ENCODE measurements at regions not wholly inside any gene's neighbourhood (a gene's known extent, or its start where the extent isn't known, plus 50 kb on each side); places are given as distances from the start of the nearest gene placed in this dataset.

DNA sequence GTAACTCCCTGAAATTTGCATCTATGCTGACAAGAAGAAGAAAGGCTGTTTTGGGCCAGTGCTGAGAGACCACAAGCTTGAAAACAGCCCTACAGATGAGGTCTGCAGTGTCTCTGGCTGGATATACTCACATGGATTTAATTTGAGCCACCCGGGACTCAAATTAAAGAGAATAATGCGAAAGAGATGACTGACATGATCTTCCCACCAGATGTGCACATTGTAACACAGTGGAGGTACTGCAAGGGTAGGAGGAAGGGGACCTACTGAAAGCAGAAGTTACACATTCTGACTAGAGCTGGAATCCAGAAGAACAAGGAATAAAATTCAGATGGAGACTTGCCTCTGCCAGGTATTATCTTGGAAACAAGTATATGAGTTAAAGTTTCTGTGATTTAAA, 728.3 kb upstream of the SGO1 start:
- no peak overlapping the region for H2BK5ac ChIP-seq (ENCODE audit: low read depth, low read length, poor library complexity, severe bottlenecking)
- H3K23ac ChIP-seq (ENCODE audit: low read depth, low read length): no peak overlapping the region
- intact Hi-C loops (cut with micrococcal nuclease): no loop called here
- in situ Hi-C loops (cut with MboI; ENCODE audit: low sequenced_read_pairs): no loop called here
- H4K8ac ChIP-seq (ENCODE audit: low read depth in 2 of 2, low read length in 2 of 2): no peak overlapping the region
- H3K9ac ChIP-seq (ENCODE audit: low read depth, low read length): no peak overlapping the region
- ATAC-seq (ENCODE audit: low read depth) (no peak), DNase-seq (no peak)
- H3K4me1 ChIP-seq (ENCODE audit: control insufficient read depth, insufficient read depth, low read length): no peaks in the 10 kb centered on the region
- no peak overlapping the region for H4K91ac ChIP-seq (ENCODE audit: insufficient read depth, low read depth, low read length)
- no peak overlapping the region for H2AK5ac ChIP-seq (ENCODE audit: low read depth, low read length)
- no CpG with 5 or more reads among the region's 2 CpGs for whole genome bisulfite sequencing, 2 experiments (ENCODE audit: extremely low coverage in 2 of 2, insufficient read length in 1 of 2)
- H3K14ac ChIP-seq (replicated peaks; ENCODE audit: low read depth, low read length): no peak overlapping the region
- H2BK20ac ChIP-seq (ENCODE audit: low read depth, low read length): no peak overlapping the region
- dilution Hi-C loops (cut with HindIII; ENCODE audit: low sequenced_read_pairs, unreplicated experiment): no loop called here
- H2AFZ ChIP-seq (replicated peaks; ENCODE audit: low read length, poor library complexity): no peak overlapping the region
- POLR2A ChIA-PET (ENCODE audit: unreplicated experiment): no interaction called here
- H3K4ac ChIP-seq (ENCODE audit: low read depth, low read length): no peak overlapping the region
- no peaks in the 10 kb centered on the region for H4K20me1 ChIP-seq (ENCODE audit: insufficient read depth, low read length)
- CTCF ChIA-PET: no interaction called here
- BruUV-seq (replicated peaks): no TSS peak
- H3K9me3 ChIP-seq (ENCODE audit: control insufficient read depth, insufficient read depth, low read length): peaks cover 7% of the 10 kb centered on the region; the same call in 1 of the 2 replicates
- no peak overlapping the region for H3K4me3 ChIP-seq (ENCODE audit: insufficient read depth, low read depth, low read length)
- no peak overlapping the region for H3K56ac ChIP-seq (ENCODE audit: extremely low read depth, insufficient read depth, low read length)
- no peak overlapping the region for H3K27ac ChIP-seq (ENCODE audit: insufficient read depth, low read length)
- no peak overlapping the region for H3K18ac ChIP-seq (ENCODE audit: low read depth, low read length)
- H3K79me1 ChIP-seq (ENCODE audit: low read depth in 1 of 2, low read length in 2 of 2): no peaks in the 10 kb centered on the region
- H3K36me3 ChIP-seq (ENCODE audit: control insufficient read depth, insufficient read depth, low read length): no peaks in the 10 kb centered on the region
- no peak overlapping the region for H2BK15ac ChIP-seq (ENCODE audit: low read depth, low read length)
- no peak for TF ChIP-seq SMC3 (IDR thresholded peaks at IDR 0.05; ENCODE audit: low read depth, low read length)
- TF ChIP-seq CTCF (conservative IDR thresholded peaks at IDR 0.05; ENCODE audit: low read depth, low read length): no peak
- TF ChIP-seq NFE2L2 (IDR thresholded peaks at IDR 0.05; ENCODE audit: low read depth, low read length): no peak
- TF ChIP-seq MAFK (IDR thresholded peaks at IDR 0.05; ENCODE audit: low read depth, low read length): no peak
- TF ChIP-seq POLR2A (IDR thresholded peaks at IDR 0.05; ENCODE audit: low read depth, low read length): no peak
- no peak for TF ChIP-seq RCOR1 (IDR thresholded peaks at IDR 0.05; ENCODE audit: insufficient replicate concordance, low read length)
- TF ChIP-seq RFX5 (IDR thresholded peaks at IDR 0.05; ENCODE audit: low read depth, low read length): no peak
- no peaks in the 10 kb centered on the region for H3K27me3 ChIP-seq (ENCODE audit: control insufficient read depth, insufficient read depth, low read length)
- no peak overlapping the region for H4K5ac ChIP-seq (ENCODE audit: low read depth, low read length)
- no peak overlapping the region for H3K4me2 ChIP-seq (ENCODE audit: low read depth, low read length)
- H2AK9ac ChIP-seq (replicated peaks; ENCODE audit: low read depth, low read length, poor library complexity): no peak overlapping the region
- H2BK120ac ChIP-seq (ENCODE audit: low read depth, low read length): no peak overlapping the region
- no peaks in the 10 kb centered on the region for H3K9me1 ChIP-seq (ENCODE audit: insufficient read depth, low read length)
